BE2C (cell line): ENCODE measurements at regions not wholly inside any gene's neighbourhood (a gene's known extent, or its start where the extent isn't known, plus 50 kb on each side); places are given as distances from the start of the nearest gene placed in this dataset.

ENCODE experiments used
- DNase-seq: peaks from one replicate; pipeline ENCODE4 v3.0.0-alpha.2; 2020
- H3K27me3 ChIP-seq: fragments of 250-450 bp; sonication (Bioruptor Pico); 2 replicates; pipeline ENCODE4 v1.5.1; 2020; ENCODE audit warnings: mild to moderate bottlenecking
- H3K36me3 ChIP-seq: fragments of 250-450 bp; sonication (Bioruptor Pico); 2 replicates; pipeline ENCODE4 v1.5.1; 2020; ENCODE audit warnings: mild to moderate bottlenecking
- H3K4me1 ChIP-seq: fragments of 250-450 bp; sonication (Bioruptor Pico); 2 replicates; pipeline ENCODE4 v1.5.1; 2020
- H3K4me3 ChIP-seq: 2 replicates; pipeline ENCODE4 v1.5.1; 2011; ENCODE audit warnings: low read depth, low read length
- H3K9me3 ChIP-seq: fragments of 250-450 bp; sonication (Bioruptor Pico); 2 replicates; pipeline ENCODE4 v1.5.1; 2020
- TF ChIP-seq, protein P1 (sequence below): IDR thresholded peaks from 2 replicates; pipeline ENCODE4 v1.5.1; 2012; ENCODE audit warnings: mild to moderate bottlenecking, low read depth, low read length

DNA sequence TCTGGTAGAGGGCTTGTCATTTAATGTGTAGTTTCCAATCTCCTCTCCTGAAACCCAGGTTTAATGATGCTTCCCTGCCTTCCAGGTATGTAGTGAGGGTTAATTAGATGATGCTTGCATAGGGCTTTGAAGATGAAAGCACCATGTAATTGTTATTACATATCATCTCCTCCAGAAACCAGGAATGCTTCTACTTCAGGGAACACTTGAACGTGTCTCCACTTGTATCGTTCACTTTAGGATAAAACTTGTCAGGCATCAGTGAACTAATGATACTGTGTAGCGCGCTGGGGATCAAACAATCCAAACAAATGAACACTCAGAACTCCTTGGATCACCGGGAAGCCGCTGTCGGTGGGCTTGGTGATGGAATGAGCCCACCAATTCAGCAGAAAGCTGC lies 260.9 kb upstream of the FZD8 start:
- Histone ChIP-seq H3K36me3 (no peaks in the 10 kb centered on the region), H3K4me1 (no peaks in the 10 kb centered on the region), H3K9me3 (no peaks in the 10 kb centered on the region), H3K4me3 (no peak overlapping the region), H3K27me3 (no peaks in the 10 kb centered on the region)
- no peak for DNase-seq
- TF ChIP-seq, protein P1, sequence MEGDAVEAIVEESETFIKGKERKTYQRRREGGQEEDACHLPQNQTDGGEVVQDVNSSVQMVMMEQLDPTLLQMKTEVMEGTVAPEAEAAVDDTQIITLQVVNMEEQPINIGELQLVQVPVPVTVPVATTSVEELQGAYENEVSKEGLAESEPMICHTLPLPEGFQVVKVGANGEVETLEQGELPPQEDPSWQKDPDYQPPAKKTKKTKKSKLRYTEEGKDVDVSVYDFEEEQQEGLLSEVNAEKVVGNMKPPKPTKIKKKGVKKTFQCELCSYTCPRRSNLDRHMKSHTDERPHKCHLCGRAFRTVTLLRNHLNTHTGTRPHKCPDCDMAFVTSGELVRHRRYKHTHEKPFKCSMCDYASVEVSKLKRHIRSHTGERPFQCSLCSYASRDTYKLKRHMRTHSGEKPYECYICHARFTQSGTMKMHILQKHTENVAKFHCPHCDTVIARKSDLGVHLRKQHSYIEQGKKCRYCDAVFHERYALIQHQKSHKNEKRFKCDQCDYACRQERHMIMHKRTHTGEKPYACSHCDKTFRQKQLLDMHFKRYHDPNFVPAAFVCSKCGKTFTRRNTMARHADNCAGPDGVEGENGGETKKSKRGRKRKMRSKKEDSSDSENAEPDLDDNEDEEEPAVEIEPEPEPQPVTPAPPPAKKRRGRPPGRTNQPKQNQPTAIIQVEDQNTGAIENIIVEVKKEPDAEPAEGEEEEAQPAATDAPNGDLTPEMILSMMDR: no peak

DNA sequence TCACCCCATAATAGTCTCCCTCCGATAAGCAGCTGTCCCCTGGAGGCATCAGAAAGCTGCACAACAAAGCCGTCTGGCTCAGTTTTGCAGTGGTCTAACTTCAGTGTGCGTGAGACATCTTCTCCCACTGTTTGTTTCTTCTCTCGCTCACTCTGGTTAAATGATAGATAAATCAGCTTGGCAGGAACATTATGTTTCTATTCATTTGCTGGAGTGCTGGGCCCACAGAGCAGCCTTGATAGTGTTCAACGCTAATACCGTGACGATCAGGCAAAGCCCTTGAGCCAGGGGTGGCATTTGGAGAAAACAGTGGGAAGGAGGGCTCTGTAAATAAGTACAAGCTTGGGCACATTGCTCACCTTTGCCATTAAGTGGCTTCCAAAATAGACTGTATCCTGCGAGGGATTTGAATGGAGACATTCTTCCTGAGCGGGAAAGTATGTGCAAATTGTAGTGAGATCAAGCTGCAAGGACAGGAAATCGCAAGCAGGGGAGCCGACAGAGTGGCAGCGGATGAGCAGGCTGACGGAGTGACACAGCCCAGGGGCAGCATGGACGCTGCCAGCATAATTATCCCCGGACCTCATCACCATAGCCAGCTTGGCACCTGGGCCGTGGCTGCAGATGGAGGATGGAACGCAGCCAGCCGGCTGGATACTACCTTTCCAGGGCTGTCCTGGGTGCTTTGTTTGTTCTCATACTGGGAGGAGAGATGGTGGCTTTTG lies 256.8 kb upstream of the FZD8 start:
- Histone ChIP-seq H3K4me1 (no peaks in the 10 kb centered on the region), H3K27me3 (no peaks in the 10 kb centered on the region), H3K9me3 (no peaks in the 10 kb centered on the region), H3K4me3 (no peak overlapping the region), H3K36me3 (no peaks in the 10 kb centered on the region)
- no peak for DNase-seq
- TF ChIP-seq, protein P1: no peak

DNA sequence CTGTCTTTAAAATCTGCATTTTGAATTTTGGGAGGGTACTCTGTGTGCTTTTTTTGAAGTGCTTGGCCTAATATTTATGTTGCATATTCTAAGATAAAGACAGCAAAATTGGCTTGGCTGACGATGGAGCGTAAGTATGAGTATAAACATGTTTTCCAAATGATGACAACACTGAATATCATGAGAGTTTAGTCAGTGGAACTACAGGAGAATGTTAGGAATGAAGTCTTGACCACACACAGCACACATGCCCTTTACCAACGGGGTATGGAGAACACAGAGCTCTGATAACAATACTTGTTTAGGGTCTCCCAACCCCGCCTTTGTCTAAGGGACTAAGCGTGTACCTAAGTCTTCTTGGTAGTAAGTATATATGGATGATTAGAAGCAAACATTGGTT lies 253.9 kb upstream of the FZD8 start:
- Histone ChIP-seq H3K4me3 (no peak overlapping the region), H3K4me1 (no peaks in the 10 kb centered on the region), H3K27me3 (no peaks in the 10 kb centered on the region), H3K36me3 (no peaks in the 10 kb centered on the region), H3K9me3 (no peaks in the 10 kb centered on the region)
- DNase-seq: no peak
- TF ChIP-seq, protein P1: no peak

DNA sequence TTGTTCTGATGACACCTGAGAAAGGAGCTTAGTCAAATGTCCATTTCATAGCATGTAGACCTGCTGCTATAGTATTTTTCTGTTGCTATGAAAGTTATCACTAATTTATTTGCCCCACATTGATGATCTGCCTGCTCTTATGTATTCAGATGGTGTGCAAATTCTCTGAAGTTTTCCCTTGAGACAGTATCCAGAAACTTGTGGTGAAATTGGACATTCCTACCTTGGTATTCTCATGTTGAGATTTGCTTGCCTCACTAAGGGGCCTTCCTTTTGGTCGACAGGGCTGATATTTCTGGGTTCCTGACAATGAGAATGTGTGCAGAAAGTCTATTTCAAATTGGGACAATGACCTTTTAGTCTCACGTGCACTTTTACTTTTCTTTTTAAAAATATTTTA lies 253.2 kb upstream of the FZD8 start:
- H3K4me3 ChIP-seq: no peak overlapping the region
- no peaks in the 10 kb centered on the region for H3K9me3 ChIP-seq
- H3K27me3 ChIP-seq: no peaks in the 10 kb centered on the region
- H3K4me1 ChIP-seq: no peaks in the 10 kb centered on the region
- no peak for DNase-seq
- TF ChIP-seq, protein P1: no peak
- no peaks in the 10 kb centered on the region for H3K36me3 ChIP-seq

DNA sequence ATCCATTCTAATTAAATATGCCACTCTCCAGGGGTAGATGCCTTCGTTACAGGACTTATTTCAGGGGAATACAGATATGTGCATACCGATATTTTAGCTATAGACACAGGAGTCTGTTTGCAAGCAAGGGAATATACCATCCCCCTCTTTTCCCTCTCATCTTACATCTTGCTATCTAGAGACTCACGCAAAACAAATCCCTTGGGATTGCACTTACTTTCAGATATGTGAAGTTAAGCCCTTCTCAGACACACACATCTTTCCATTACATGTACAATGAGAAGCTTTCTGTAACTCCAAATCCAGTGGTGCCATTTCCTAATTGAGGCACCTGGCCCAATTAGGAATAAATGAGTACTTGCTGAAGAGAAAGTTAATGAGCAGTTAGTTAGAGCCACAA lies 250.4 kb upstream of the FZD8 start:
- DNase-seq: no peak
- H3K27me3 ChIP-seq: no peaks in the 10 kb centered on the region
- no peaks in the 10 kb centered on the region for H3K9me3 ChIP-seq
- no peaks in the 10 kb centered on the region for H3K36me3 ChIP-seq
- TF ChIP-seq, protein P1: no peak
- H3K4me1 ChIP-seq: no peaks in the 10 kb centered on the region
- no peak overlapping the region for H3K4me3 ChIP-seq

DNA sequence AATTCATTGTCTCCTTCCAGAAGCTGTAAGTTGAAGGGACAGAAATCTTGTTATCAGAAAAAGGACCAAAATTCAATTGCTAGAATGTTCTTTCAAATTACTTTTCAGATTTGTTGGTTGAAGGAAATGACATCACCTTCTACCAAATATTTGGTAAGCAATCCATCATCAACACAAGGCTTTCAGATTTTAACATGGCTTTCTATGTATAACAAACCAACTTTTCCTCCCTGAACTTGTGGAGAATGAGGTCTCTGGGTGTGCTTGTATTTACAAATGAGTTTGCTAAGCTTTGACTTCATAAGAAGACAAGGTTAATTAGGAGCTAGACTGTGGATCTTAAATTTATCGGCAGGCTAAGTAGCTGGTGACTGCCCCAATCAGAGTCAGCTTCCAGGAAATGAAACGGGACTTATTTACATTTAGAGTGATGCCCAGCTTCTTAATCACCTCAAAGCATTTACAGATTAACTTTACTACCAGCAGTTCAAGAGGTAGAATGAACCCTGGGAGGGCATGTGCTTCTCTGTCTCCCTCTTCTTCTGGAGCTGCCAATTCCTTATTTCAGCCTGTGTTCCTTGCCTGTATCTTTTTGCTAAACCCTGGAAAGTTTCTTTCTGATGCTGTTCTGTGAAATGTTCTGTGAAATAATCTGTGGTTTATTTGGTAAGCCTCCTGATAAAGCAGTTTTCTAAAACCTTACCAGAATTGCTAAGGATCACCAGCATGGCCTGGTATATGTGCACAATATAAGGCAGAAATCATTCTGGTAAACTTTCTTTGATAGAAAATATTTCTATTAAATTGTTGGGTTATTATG lies 248.8 kb upstream of the FZD8 start:
- Histone ChIP-seq H3K4me1 (no peaks in the 10 kb centered on the region), H3K9me3 (no peaks in the 10 kb centered on the region), H3K4me3 (no peak overlapping the region), H3K27me3 (no peaks in the 10 kb centered on the region), H3K36me3 (no peaks in the 10 kb centered on the region)
- TF ChIP-seq, protein P1: no peak
- no peak for DNase-seq
